ENCODE measurements at regions not wholly inside any gene's neighbourhood (a gene's known extent, or its start where the extent isn't known, plus 50 kb on each side); places are given as distances from the start of the nearest gene placed in this dataset.

DNA sequence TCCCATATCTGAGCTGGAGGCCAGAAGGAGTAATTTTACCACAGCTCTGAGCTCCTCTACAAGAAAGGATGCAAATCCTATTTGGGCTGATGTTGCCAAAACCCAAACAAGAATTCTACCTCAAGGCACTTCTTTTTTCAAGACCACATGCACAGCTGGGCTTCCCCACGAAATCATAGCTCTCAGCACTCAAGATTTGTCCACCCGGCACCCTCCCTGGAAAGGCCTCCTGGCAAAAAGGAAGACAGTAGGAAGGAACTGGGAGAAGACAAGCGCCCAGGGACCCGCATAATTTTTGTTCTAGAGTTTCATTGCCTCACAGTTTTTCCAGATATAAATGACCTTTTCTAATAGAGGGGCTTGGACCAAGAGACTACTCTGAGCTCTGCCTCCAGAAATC is 90.5 kb downstream of the BANF2 start:
- H3K9ac ChIP-seq (ENCODE audit: low read length), result no peak overlapping the region
- H3K36me3 ChIP-seq (replicated peaks in 1 of 2; ENCODE audit: control extremely low read depth in 1 of 2, control insufficient read depth in 1 of 2, extremely low read depth in 1 of 2, insufficient read depth in 2 of 2, low read length in 1 of 2), result no peaks in the 10 kb centered on the region
- WGBS (ENCODE audit: insufficient coverage), result 90% methylated on average over 2 of the region's 4 CpGs
- TF ChIP-seq EZH2 (IDR thresholded peaks at IDR 0.05; ENCODE audit: borderline replicate concordance, insufficient read depth, low read depth, low read length, poor library complexity, severe bottlenecking), result no peak
- TF ChIP-seq, protein P1, sequence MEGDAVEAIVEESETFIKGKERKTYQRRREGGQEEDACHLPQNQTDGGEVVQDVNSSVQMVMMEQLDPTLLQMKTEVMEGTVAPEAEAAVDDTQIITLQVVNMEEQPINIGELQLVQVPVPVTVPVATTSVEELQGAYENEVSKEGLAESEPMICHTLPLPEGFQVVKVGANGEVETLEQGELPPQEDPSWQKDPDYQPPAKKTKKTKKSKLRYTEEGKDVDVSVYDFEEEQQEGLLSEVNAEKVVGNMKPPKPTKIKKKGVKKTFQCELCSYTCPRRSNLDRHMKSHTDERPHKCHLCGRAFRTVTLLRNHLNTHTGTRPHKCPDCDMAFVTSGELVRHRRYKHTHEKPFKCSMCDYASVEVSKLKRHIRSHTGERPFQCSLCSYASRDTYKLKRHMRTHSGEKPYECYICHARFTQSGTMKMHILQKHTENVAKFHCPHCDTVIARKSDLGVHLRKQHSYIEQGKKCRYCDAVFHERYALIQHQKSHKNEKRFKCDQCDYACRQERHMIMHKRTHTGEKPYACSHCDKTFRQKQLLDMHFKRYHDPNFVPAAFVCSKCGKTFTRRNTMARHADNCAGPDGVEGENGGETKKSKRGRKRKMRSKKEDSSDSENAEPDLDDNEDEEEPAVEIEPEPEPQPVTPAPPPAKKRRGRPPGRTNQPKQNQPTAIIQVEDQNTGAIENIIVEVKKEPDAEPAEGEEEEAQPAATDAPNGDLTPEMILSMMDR (IDR thresholded peaks at IDR 0.05), result no peak
- no peaks in the 10 kb centered on the region for H3K79me2 ChIP-seq (ENCODE audit: control insufficient read depth, insufficient read depth, low read length)
- H3K4me3 ChIP-seq (ENCODE audit: control extremely low read depth in 1 of 5, extremely low read depth in 1 of 5, insufficient read depth in 1 of 5, low read depth in 2 of 5, low read length in 4 of 5), result no peak overlapping the region
- no peak overlapping the region for H3K4me2 ChIP-seq (replicated peaks; ENCODE audit: low read depth, low read length, poor library complexity, severe bottlenecking)
- no peak overlapping the region for H3K27ac ChIP-seq (ENCODE audit: low read length in 2 of 2)
- Mint-ChIP-seq H3K4me1 (no peaks in the 10 kb centered on the region), H3K27ac (no peak overlapping the region), H3K4me3 (no peak overlapping the region), H3K27me3 (peaks cover 11% of the 10 kb centered on the region), H3K9me3 (ENCODE audit: insufficient read depth) (no peaks in the 10 kb centered on the region)
- ChIA-PET POLR2A (no interaction called here), CTCF (no interaction called here)
- no peak for ATAC-seq (ENCODE audit: low read depth)
- H4K20me1 ChIP-seq (ENCODE audit: control insufficient read depth, insufficient read depth, low read length, poor library complexity, severe bottlenecking), result no peaks in the 10 kb centered on the region
- H3K4me1 ChIP-seq (ENCODE audit: control insufficient read depth in 2 of 2, insufficient read depth in 2 of 2, low read length in 2 of 2), result no peaks in the 10 kb centered on the region
- no peak for DNase-seq
- H3K9me3 ChIP-seq (ENCODE audit: control extremely low read depth in 1 of 3, control insufficient read depth in 2 of 3, insufficient read depth in 1 of 3, low read length in 2 of 3), result peaks cover 0 to 9% (median 0%) of the 10 kb centered on the region in 3 donors
- H2AFZ ChIP-seq (ENCODE audit: insufficient read depth, low read depth, low read length, poor library complexity, severe bottlenecking), result no peak overlapping the region
- peaks cover 0 to 2% (median 0%) of the 10 kb centered on the region in 4 experiments for H3K27me3 ChIP-seq (replicated peaks in 1 of 4; ENCODE audit: control extremely low read depth in 1 of 4, control insufficient read depth in 3 of 4, insufficient read depth in 4 of 4, low read length in 3 of 4)
- intact Hi-C loops (cut with micrococcal nuclease), result no loop called here

DNA sequence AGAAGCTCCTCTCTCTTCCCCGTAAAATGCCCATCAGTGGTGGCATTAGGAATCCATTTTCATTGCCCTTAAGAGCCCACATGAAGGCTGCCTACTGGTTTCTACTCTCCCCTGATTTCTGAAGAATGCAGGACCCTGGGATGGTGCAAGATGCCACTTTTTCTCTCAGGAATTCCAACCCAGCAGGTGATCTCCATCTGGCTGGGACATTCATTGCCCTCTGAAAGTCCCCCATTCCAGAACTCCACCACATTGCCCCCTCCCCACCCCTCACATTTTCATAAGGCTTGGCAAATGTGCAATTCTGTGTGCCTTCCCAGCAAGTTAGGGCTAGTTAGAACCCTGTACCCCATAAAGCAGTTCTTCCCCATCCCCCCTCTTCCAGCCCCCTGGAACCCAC is 88.0 kb downstream of the BANF2 start:
- Mint-ChIP-seq H3K4me3 (no peak overlapping the region), H3K9me3 (ENCODE audit: insufficient read depth) (no peaks in the 10 kb centered on the region), H3K4me1 (peaks cover 7% of the 10 kb centered on the region), H3K27ac (no peak overlapping the region), H3K27me3 (peaks cover 11% of the 10 kb centered on the region)
- intact Hi-C loops (cut with micrococcal nuclease), result no loop called here
- Histone ChIP-seq H3K9ac (ENCODE audit: low read length) (no peak overlapping the region), H3K9me3 (ENCODE audit: control extremely low read depth in 1 of 3, control insufficient read depth in 2 of 3, insufficient read depth in 1 of 3, low read length in 2 of 3) (no peaks in the 10 kb centered on the region), H3K36me3 (replicated peaks in 1 of 2; ENCODE audit: control extremely low read depth in 1 of 2, control insufficient read depth in 1 of 2, extremely low read depth in 1 of 2, insufficient read depth in 2 of 2, low read length in 1 of 2) (no peaks in the 10 kb centered on the region), H2AFZ (ENCODE audit: insufficient read depth, low read depth, low read length, poor library complexity, severe bottlenecking) (no peak overlapping the region), H3K79me2 (ENCODE audit: control insufficient read depth, insufficient read depth, low read length) (no peaks in the 10 kb centered on the region), H3K4me1 (ENCODE audit: control insufficient read depth in 2 of 2, insufficient read depth in 2 of 2, low read length in 2 of 2) (peaks cover 4 to 8% of the 10 kb centered on the region in 2 donors), H3K27me3 (replicated peaks in 1 of 4; ENCODE audit: control extremely low read depth in 1 of 4, control insufficient read depth in 3 of 4, insufficient read depth in 4 of 4, low read length in 3 of 4) (peaks cover 0 to 2% (median 0%) of the 10 kb centered on the region in 4 experiments), H3K4me2 (replicated peaks; ENCODE audit: low read depth, low read length, poor library complexity, severe bottlenecking) (no peak overlapping the region), H4K20me1 (ENCODE audit: control insufficient read depth, insufficient read depth, low read length, poor library complexity, severe bottlenecking) (no peaks in the 10 kb centered on the region), H3K27ac (ENCODE audit: low read length in 2 of 2) (no peak overlapping the region), H3K4me3 (ENCODE audit: control extremely low read depth in 1 of 5, extremely low read depth in 1 of 5, insufficient read depth in 1 of 5, low read depth in 2 of 5, low read length in 4 of 5) (no peak overlapping the region)
- TF ChIP-seq EZH2 (IDR thresholded peaks at IDR 0.05; ENCODE audit: borderline replicate concordance, insufficient read depth, low read depth, low read length, poor library complexity, severe bottlenecking), result no peak
- TF ChIP-seq, protein P1 (IDR thresholded peaks at IDR 0.05), result no peak
- ATAC-seq (ENCODE audit: low read depth) (no peak), DNase-seq (no peak)
- no CpG with 5 or more reads among the region's 1 CpG for WGBS (ENCODE audit: insufficient coverage)
- ChIA-PET POLR2A (no interaction called here), CTCF (no interaction called here)
